ENCODE measurements at regions not wholly inside any gene's neighbourhood (a gene's known extent, or its start where the extent isn't known, plus 50 kb on each side); places are given as distances from the start of the nearest gene placed in this dataset.

GRCh38 chr1:192098001-192098400, 60.3 kb upstream of the RGS18 start:
- no peaks in the 10 kb centered on the region for H3K9me1 ChIP-seq (ENCODE audit: insufficient read depth, low read length)
- no peak overlapping the region for H2BK15ac ChIP-seq (ENCODE audit: low read depth, low read length)
- ChIA-PET POLR2A (ENCODE audit: unreplicated experiment) (no interaction called here), CTCF (no interaction called here)
- H3K4me2 ChIP-seq (ENCODE audit: low read depth, low read length), result no peak overlapping the region
- intact Hi-C loops (cut with micrococcal nuclease), result no loop called here
- in situ Hi-C loops (cut with MboI; ENCODE audit: low sequenced_read_pairs), result no loop called here
- no peaks in the 10 kb centered on the region for H3K36me3 ChIP-seq (ENCODE audit: control insufficient read depth, insufficient read depth, low read length)
- no CpG with 5 or more reads among the region's 4 CpGs for WGBS, 2 experiments (ENCODE audit: extremely low coverage in 2 of 2, insufficient read length in 1 of 2)
- peak overlapping the region; percentile 75; the same call in 1 of the 2 replicates for H3K18ac ChIP-seq (ENCODE audit: low read depth, low read length)
- TF ChIP-seq BHLHE40 (IDR thresholded peaks at IDR 0.05; ENCODE audit: low read depth, low read length) (no peak), CTCF (conservative IDR thresholded peaks at IDR 0.05; ENCODE audit: low read depth, low read length) (no peak), CEBPB (IDR thresholded peaks at IDR 0.05; ENCODE audit: low read depth, low read length) (no peak), NFE2L2 (IDR thresholded peaks at IDR 0.05; ENCODE audit: low read depth, low read length) (no peak)
- peak overlapping the region; percentile 59; the same call in 1 of the 2 replicates for H2AK5ac ChIP-seq (ENCODE audit: low read depth, low read length)
- no peaks in the 10 kb centered on the region for H4K20me1 ChIP-seq (ENCODE audit: insufficient read depth, low read length)
- no peak overlapping the region for H3K4ac ChIP-seq (ENCODE audit: low read depth, low read length)
- no peak overlapping the region for H3K27ac ChIP-seq (ENCODE audit: insufficient read depth, low read length)
- peak overlapping the region; percentile 55 for H2AK9ac ChIP-seq (replicated peaks; ENCODE audit: low read depth, low read length, poor library complexity)
- H2BK5ac ChIP-seq (ENCODE audit: low read depth, low read length, poor library complexity, severe bottlenecking), result peak overlapping the region; percentile 45
- H4K8ac ChIP-seq (ENCODE audit: low read depth in 2 of 2, low read length in 2 of 2), result no peak overlapping the region
- no peak for ATAC-seq (ENCODE audit: low read depth)
- H3K27me3 ChIP-seq (ENCODE audit: control insufficient read depth, insufficient read depth, low read length), result no peaks in the 10 kb centered on the region
- H3K56ac ChIP-seq (ENCODE audit: extremely low read depth, insufficient read depth, low read length), result no peak overlapping the region
- H3K14ac ChIP-seq (replicated peaks; ENCODE audit: low read depth, low read length), result no peak overlapping the region
- dilution Hi-C loops (cut with HindIII; ENCODE audit: low sequenced_read_pairs, unreplicated experiment), result no loop called here
- no peaks in the 10 kb centered on the region; the same call in 1 of the 2 replicates for H3K4me1 ChIP-seq (ENCODE audit: control insufficient read depth, insufficient read depth, low read length)
- H3K9me3 ChIP-seq (ENCODE audit: control insufficient read depth, insufficient read depth, low read length), result no peaks in the 10 kb centered on the region
- H3K23ac ChIP-seq (ENCODE audit: low read depth, low read length), result no peak overlapping the region
- H4K5ac ChIP-seq (ENCODE audit: low read depth, low read length), result peak overlapping the region; percentile 89
- no peak overlapping the region for H3K4me3 ChIP-seq (ENCODE audit: insufficient read depth, low read depth, low read length)
- H2AFZ ChIP-seq (replicated peaks; ENCODE audit: low read length, poor library complexity), result no peak overlapping the region
- no peak overlapping the region; the same call in 1 of the 2 replicates for H4K91ac ChIP-seq (ENCODE audit: insufficient read depth, low read depth, low read length)
- no TSS peak for BruUV-seq (replicated peaks)
- peak overlapping the region; percentile 75; the same call in 1 of the 2 replicates for H2BK20ac ChIP-seq (ENCODE audit: low read depth, low read length)
- no peak overlapping the region for H2BK120ac ChIP-seq (ENCODE audit: low read depth, low read length)
- DNase-seq, result no peak
- H3K9ac ChIP-seq (ENCODE audit: low read depth, low read length), result no peak overlapping the region
- H3K79me1 ChIP-seq (ENCODE audit: low read depth in 1 of 2, low read length in 2 of 2), result no peaks in the 10 kb centered on the region

Data from IMR-90 (cell line).